Thymus (tissue), 11 donors: ENCODE measurements at regions not wholly inside any gene's neighbourhood (a gene's known extent, or its start where the extent isn't known, plus 50 kb on each side); places are given as distances from the start of the nearest gene placed in this dataset.
"Not testable (repeated sequence)": the region's sequence is repeated elsewhere in the genome, so short reads cannot be mapped to it uniquely, and the experiment has no call there.

Experiments
- DNase-seq, 9 donors: peaks; one replicate each; pipeline ENCODE4 v3.0.0-alpha.2; 2013; ENCODE audit warnings: low spot score in 9 of 9, low read depth in 6 of 9, missing footprints in 1 of 9
- H3K27ac ChIP-seq, 2 donors: one replicate each; pipeline ENCODE4 v1.5.1; 2013; ENCODE audit warnings: control low read depth in 1 of 2, low read depth in 1 of 2, low read length in 1 of 2, mild to moderate bottlenecking in 1 of 2, moderate library complexity in 1 of 2
- H3K27me3 ChIP-seq, 2 donors: one replicate each; pipeline ENCODE4 v1.5.1; 2013; ENCODE audit warnings: low read length in 1 of 2; ENCODE audit not compliant: control insufficient read depth in 2 of 2, insufficient read depth in 1 of 2
- H3K36me3 ChIP-seq, 2 donors: one replicate each; pipeline ENCODE4 v1.5.1; 2013; ENCODE audit warnings: low read length in 1 of 2, mild to moderate bottlenecking in 1 of 2, moderate library complexity in 1 of 2; ENCODE audit not compliant: control insufficient read depth in 2 of 2, insufficient read depth in 2 of 2
- H3K4me1 ChIP-seq, 2 donors: one replicate each; pipeline ENCODE4 v1.5.1; 2013; ENCODE audit warnings: low read length in 2 of 2; ENCODE audit not compliant: control insufficient read depth in 2 of 2, insufficient read depth in 2 of 2
- H3K4me3 ChIP-seq, 2 donors: one replicate each; pipeline ENCODE4 v1.5.1; 2013; ENCODE audit warnings: low read length in 2 of 2, control low read depth in 1 of 2, mild to moderate bottlenecking in 1 of 2
- H3K9me3 ChIP-seq, 2 donors: one replicate each; pipeline ENCODE4 v1.5.1; 2013; ENCODE audit warnings: low read length in 1 of 2, mild to moderate bottlenecking in 1 of 2; ENCODE audit not compliant: control insufficient read depth in 2 of 2, insufficient read depth in 1 of 2
- WGBS: extraction: QIAGEN DNeasy Blood & Tissue Kit; methylation state at CpG from one replicate; pipeline ENCODE4 v1.1.7; 2013; 5-methylcytosine and 5-hydroxymethylcytosine counted together
- donor health status: healthy.

GRCh38 chr10:118963341-118963740 lies 66.2 kb upstream of the NANOS1 start:
- DNase-seq = no peak
- peaks cover 6 to 14% of the 10 kb centered on the region in 2 donors for H3K4me1 ChIP-seq
- 92% methylated on average over 10 of the region's 10 CpGs for WGBS
- no peaks in the 10 kb centered on the region for H3K36me3 ChIP-seq
- H3K4me3 ChIP-seq = no peak overlapping the region
- no peak overlapping the region for H3K27ac ChIP-seq
- no peaks in the 10 kb centered on the region for H3K9me3 ChIP-seq
- peaks cover 0 to 4% of the 10 kb centered on the region in 2 donors for H3K27me3 ChIP-seq

DNA sequence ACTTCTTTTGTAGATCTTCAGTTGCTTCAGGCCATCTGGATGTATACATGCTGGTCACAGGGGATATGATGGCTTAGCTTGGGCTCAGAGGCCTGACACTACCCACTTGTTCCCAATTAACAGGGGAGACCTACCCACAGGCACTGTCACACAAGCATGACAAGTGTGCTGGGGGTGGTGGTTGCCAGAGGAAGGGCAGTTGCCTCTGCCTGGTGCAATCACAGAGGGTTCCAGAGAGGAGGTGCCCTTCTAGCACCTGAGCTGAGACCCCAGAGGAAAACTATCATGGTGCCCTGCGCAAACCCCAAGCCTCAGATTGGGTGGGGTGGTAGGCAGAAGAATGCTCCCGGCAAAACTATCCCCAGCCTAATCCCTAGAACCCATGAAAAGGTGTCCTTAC lies 65.6 kb upstream of the NANOS1 start:
- peaks cover 6 to 10% of the 10 kb centered on the region in 2 donors for H3K4me1 ChIP-seq
- no peaks in the 10 kb centered on the region for H3K36me3 ChIP-seq
- no peak overlapping the region for H3K27ac ChIP-seq
- DNase-seq = no peak
- H3K27me3 ChIP-seq = peaks cover 0 to 4% of the 10 kb centered on the region in 2 donors
- no peak overlapping the region for H3K4me3 ChIP-seq
- H3K9me3 ChIP-seq = no peaks in the 10 kb centered on the region
- WGBS = over 99% methylated on average over 2 of the region's 2 CpGs

- not testable (repeated sequence) for H3K9me3 ChIP-seq, H3K27me3 ChIP-seq, H3K4me1 ChIP-seq, DNase-seq, H3K27ac ChIP-seq, H3K4me3 ChIP-seq, H3K36me3 ChIP-seq
- 76% methylated on average over 3 of the region's 3 CpGs for WGBS
Observed at GRCh38 chr10:118964476-118964875, 65.0 kb upstream of the NANOS1 start.

DNA sequence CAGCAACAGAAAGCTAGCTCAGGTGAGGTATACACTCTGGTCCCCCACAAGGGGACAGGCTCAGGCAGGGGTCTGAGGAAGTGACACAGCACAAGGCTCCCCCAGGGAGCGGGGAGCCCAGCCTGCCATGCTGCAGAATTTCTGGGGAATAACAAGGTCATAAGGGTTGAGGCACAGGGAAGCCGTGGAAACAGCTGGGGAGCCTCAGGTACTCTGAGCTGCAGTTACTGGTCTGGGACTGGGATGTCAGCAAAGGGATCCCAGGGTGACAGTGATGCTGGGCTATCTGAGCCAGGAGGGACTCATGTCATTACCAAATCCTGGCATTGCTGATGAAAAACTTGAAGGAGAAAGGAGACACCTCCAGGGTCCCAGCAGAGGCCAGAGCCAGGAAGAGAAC lies 64.4 kb upstream of the NANOS1 start:
- 95% methylated on average over 2 of the region's 2 CpGs for WGBS
- H3K9me3 ChIP-seq = no peaks in the 10 kb centered on the region

GRCh38 chr10:118965645-118966044 lies 63.9 kb upstream of the NANOS1 start:
- Histone ChIP-seq H3K27me3 (peaks cover 0 to 4% of the 10 kb centered on the region in 2 donors), H3K4me3 (no peak overlapping the region), H3K9me3 (no peaks in the 10 kb centered on the region), H3K36me3 (no peaks in the 10 kb centered on the region), H3K27ac (no peak overlapping the region), H3K4me1 (no peaks in the 10 kb centered on the region)
- 83% methylated on average over 9 of the region's 9 CpGs for WGBS
- no peak for DNase-seq

More for the DNA sequence above, 64.4 kb upstream of the NANOS1 start:
- no peak for DNase-seq
- no peaks in the 10 kb centered on the region for H3K4me1 ChIP-seq
- peaks cover 0 to 4% of the 10 kb centered on the region in 2 donors for H3K27me3 ChIP-seq
- no peak overlapping the region for H3K27ac ChIP-seq
- H3K4me3 ChIP-seq = no peak overlapping the region
- no peaks in the 10 kb centered on the region for H3K36me3 ChIP-seq

GRCh38 chr10:118966076-118966849 lies 63.3 kb upstream of the NANOS1 start:
- 91% methylated on average over 14 of the region's 14 CpGs for WGBS
- H3K27me3 ChIP-seq = peaks cover 0 to 7% of the 10 kb centered on the region in 2 donors
- no peaks in the 10 kb centered on the region for H3K36me3 ChIP-seq
- H3K27ac ChIP-seq = no peak overlapping the region
- no peaks in the 10 kb centered on the region for H3K4me1 ChIP-seq
- no peak for DNase-seq
- no peaks in the 10 kb centered on the region for H3K9me3 ChIP-seq
- H3K4me3 ChIP-seq = no peak overlapping the region

- WGBS = 94% methylated on average over 4 of the region's 4 CpGs
- Histone ChIP-seq H3K4me3 (no peak overlapping the region), H3K36me3 (no peaks in the 10 kb centered on the region), H3K4me1 (no peaks in the 10 kb centered on the region), H3K27me3 (peaks cover 0 to 7% of the 10 kb centered on the region in 2 donors), H3K27ac (no peak overlapping the region), H3K9me3 (no peaks in the 10 kb centered on the region)
- DNase-seq = no peak
Observed at GRCh38 chr10:118966850-118967125, 62.7 kb upstream of the NANOS1 start.

- DNase-seq = no peak
- H3K4me1 ChIP-seq = no peaks in the 10 kb centered on the region
- H3K36me3 ChIP-seq = no peaks in the 10 kb centered on the region
- 90% methylated on average over 7 of the region's 7 CpGs for WGBS
- peaks cover 0 to 7% of the 10 kb centered on the region in 2 donors for H3K27me3 ChIP-seq
- no peaks in the 10 kb centered on the region for H3K9me3 ChIP-seq
- H3K27ac ChIP-seq = no peak overlapping the region
- no peak overlapping the region for H3K4me3 ChIP-seq
Observed at GRCh38 chr10:118967160-118967559, 62.4 kb upstream of the NANOS1 start.

- no peak for DNase-seq
Observed at GRCh38 chr10:118968060-118968459, 61.5 kb upstream of the NANOS1 start.

More at GRCh38 chr10:118968060-118968459, 61.5 kb upstream of the NANOS1 start:
- Histone ChIP-seq H3K4me3 (no peak overlapping the region), H3K36me3 (no peaks in the 10 kb centered on the region), H3K9me3 (no peaks in the 10 kb centered on the region), H3K27me3 (peaks cover 0 to 7% of the 10 kb centered on the region in 2 donors), H3K4me1 (no peaks in the 10 kb centered on the region), H3K27ac (no peak overlapping the region)
- WGBS = 80% methylated on average over 8 of the region's 8 CpGs
